Spleen (tissue), 7 donors: ENCODE measurements at regions not wholly inside any gene's neighbourhood (a gene's known extent, or its start where the extent isn't known, plus 50 kb on each side); places are given as distances from the start of the nearest gene placed in this dataset.

Source experiments
- POLR2A ChIP-seq, 3 donors: fragments of 450-650 bp; IDR thresholded peaks; one replicate each; pipeline ENCODE4 v1.5.1; 2017; ENCODE audit warnings: antibody characterized with exemption in 3 of 3, mild to moderate bottlenecking in 1 of 3
- POLR2AphosphoS5 ChIP-seq, 3 donors: sonication (generic); formaldehyde crosslinking; IDR thresholded peaks; one replicate each; pipeline ENCODE4 v1.5.1; 2017; ENCODE audit warnings: antibody characterized with exemption in 3 of 3
- TF ChIP-seq, protein P1 (sequence below), 11 experiments: fragments of 200-600 bp in 7 of 11; fragments of 450-650 bp in 4 of 11; sonication (generic) in 4 of 11; IDR thresholded peaks in 8 of 11; conservative IDR thresholded peaks in 3 of 11; 1 replicate in 7 of 11; 2 replicates in 4 of 11; pipeline versions ENCODE4 v1.4.0 to v1.8.0; 2016 to 2021; ENCODE audit warnings: antibody characterized with exemption in 11 of 11, inconsistent platforms in 4 of 11, mild to moderate bottlenecking in 1 of 11
- donor health status: DM: no; HTN: no; CAD: no; lungs with moderate emphysema.
- donor health status: DM: no; HTN: no; CAD: no.
- donor health status: DM: no; HTN: no; CAD: no.

- TF ChIP-seq, protein P1, sequence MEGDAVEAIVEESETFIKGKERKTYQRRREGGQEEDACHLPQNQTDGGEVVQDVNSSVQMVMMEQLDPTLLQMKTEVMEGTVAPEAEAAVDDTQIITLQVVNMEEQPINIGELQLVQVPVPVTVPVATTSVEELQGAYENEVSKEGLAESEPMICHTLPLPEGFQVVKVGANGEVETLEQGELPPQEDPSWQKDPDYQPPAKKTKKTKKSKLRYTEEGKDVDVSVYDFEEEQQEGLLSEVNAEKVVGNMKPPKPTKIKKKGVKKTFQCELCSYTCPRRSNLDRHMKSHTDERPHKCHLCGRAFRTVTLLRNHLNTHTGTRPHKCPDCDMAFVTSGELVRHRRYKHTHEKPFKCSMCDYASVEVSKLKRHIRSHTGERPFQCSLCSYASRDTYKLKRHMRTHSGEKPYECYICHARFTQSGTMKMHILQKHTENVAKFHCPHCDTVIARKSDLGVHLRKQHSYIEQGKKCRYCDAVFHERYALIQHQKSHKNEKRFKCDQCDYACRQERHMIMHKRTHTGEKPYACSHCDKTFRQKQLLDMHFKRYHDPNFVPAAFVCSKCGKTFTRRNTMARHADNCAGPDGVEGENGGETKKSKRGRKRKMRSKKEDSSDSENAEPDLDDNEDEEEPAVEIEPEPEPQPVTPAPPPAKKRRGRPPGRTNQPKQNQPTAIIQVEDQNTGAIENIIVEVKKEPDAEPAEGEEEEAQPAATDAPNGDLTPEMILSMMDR (IDR thresholded peaks at IDR 0.05 in 8 of 11, conservative IDR thresholded peaks at IDR 0.05 in 3 of 11): no peak
- TF ChIP-seq POLR2A (IDR thresholded peaks at IDR 0.05) (no peak), POLR2AphosphoS5 (IDR thresholded peaks at IDR 0.05) (no peak)
Measured at GRCh38 chr1:53398091-53398490, 61.1 kb upstream of the DMRTB1 start.
